Activated CD4-positive, alpha-beta memory T cell treated with anti-CD3 and anti-CD28 coated beads, Interleukin-2, amount 10 ng/mL, durations not matched to agents 7 days and 5 days (primary cell): ENCODE measurements at regions not wholly inside any gene's neighbourhood (a gene's known extent, or its start where the extent isn't known, plus 50 kb on each side); places are given as distances from the start of the nearest gene placed in this dataset.
"Not testable (repeated sequence)": the region's sequence is repeated elsewhere in the genome, so short reads cannot be mapped to it uniquely, and the experiment has no call there.

Source experiments
- CTCF ChIA-PET: fragments of 350-600 bp; sonication (Branson Sonifier 250); formaldehyde crosslinking; loops from one replicate; lab custom pipeline; 2021; ENCODE audit warnings: antibody characterized with exemption, inconsistent platforms; lab: Charles Lee
- POLR2A ChIA-PET: fragments of 350-600 bp; sonication (Branson Sonifier 250); formaldehyde crosslinking; loops from one replicate; lab custom pipeline; 2021; ENCODE audit warnings: antibody characterized with exemption; lab: Charles Lee
- DNase-seq: peaks from one replicate; pipeline ENCODE4 v3.0.0-alpha.2; 2020
- H3K27ac Mint-ChIP-seq: one replicate; pipeline ENCODE4 v1.8.0; 2021; ENCODE audit warnings: mild to moderate bottlenecking, mixed read lengths
- H3K27me3 Mint-ChIP-seq: one replicate; pipeline ENCODE4 v1.8.0; 2021; ENCODE audit warnings: mixed read lengths
- H3K36me3 Mint-ChIP-seq: one replicate; pipeline ENCODE4 v1.8.0; 2021; ENCODE audit warnings: low read depth, mixed read lengths
- H3K4me1 Mint-ChIP-seq: one replicate; pipeline ENCODE4 v1.8.0; 2021; ENCODE audit warnings: mixed read lengths
- H3K4me3 Mint-ChIP-seq: one replicate; pipeline ENCODE4 v1.8.0; 2021; ENCODE audit warnings: mild to moderate bottlenecking, mixed read lengths
- H3K9me3 Mint-ChIP-seq: one replicate; pipeline ENCODE4 v1.8.0; 2021; ENCODE audit warnings: mixed read lengths

DNA sequence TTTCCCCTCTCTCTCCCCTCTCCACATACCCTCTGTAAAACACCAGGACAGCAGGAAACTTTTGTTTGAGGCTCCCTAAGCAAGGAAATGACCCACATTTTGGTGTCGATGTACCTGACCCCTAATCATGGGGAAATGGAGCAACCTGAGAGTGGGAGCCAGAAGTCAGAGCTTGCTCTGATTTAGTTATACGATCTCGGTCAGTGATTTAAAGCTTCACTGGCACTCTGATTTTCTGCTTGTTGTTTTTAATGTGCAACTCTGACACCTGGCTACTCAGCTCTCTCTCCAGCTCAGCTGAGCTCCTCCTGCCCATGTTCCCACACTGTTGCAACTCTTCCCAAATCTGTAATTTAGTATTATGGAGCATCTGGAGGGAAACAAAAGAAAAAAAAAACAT, 408.6 kb downstream of the ADAM29 start:
- ChIA-PET CTCF (no interaction called here), POLR2A (no interaction called here)
- Mint-ChIP-seq H3K36me3 (no peaks in the 10 kb centered on the region), H3K4me1 (no peaks in the 10 kb centered on the region), H3K27me3 (no peaks in the 10 kb centered on the region), H3K9me3 (peaks cover 3% of the 10 kb centered on the region), H3K4me3 (no peak overlapping the region), H3K27ac (no peak overlapping the region)
- DNase-seq: no peak

DNA sequence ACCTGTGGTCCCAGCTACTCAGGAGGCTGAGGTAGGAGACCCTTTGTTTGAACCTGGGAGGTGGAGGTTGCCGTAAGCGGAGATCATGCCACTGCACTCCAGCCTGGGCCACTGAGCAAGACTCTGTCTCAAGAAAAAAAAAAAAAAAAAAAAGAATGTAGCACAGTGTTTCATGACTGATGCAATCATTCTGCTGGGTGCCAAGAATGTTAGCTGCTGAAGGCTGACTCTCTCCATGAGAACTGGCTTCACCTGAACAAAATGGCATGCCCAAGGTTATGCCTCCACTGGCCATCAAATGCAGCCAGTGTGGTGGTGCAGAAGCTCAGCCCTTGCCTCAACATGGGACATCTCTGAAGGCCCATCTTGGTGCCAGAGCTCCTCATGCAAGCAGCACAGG, 412.1 kb downstream of the ADAM29 start:
- ChIA-PET CTCF (no interaction called here), POLR2A (no interaction called here)
- no peaks in the 10 kb centered on the region for H3K36me3 Mint-ChIP-seq
- H3K9me3 Mint-ChIP-seq: no peaks in the 10 kb centered on the region
- no peak for DNase-seq
- no peak overlapping the region for H3K27ac Mint-ChIP-seq
- no peaks in the 10 kb centered on the region for H3K4me1 Mint-ChIP-seq
- H3K27me3 Mint-ChIP-seq: no peaks in the 10 kb centered on the region
- no peak overlapping the region for H3K4me3 Mint-ChIP-seq

DNA sequence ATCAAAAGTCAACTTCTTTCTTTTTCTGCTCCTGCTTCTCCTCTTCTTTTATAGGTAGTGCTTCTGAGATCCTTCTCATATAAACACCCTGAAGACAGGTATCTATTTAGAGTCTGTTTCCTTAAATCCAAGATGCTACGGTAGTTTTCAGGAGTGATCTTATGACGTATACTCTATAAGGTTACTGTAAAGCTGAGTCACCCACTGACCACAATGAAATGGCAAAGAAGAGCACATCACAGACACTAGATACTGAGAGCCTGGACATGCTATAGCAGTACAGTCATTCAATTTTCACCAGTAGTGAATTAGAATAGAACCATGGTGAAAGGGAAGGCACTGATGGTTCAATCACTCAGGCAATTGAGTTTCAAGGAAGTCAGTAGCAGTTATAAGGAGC, 412.5 kb downstream of the ADAM29 start:
- no peaks in the 10 kb centered on the region for H3K9me3 Mint-ChIP-seq
- no peaks in the 10 kb centered on the region for H3K4me1 Mint-ChIP-seq
- no peak overlapping the region for H3K27ac Mint-ChIP-seq
- no peaks in the 10 kb centered on the region for H3K36me3 Mint-ChIP-seq
- H3K27me3 Mint-ChIP-seq: no peaks in the 10 kb centered on the region
- CTCF ChIA-PET: no interaction called here
- POLR2A ChIA-PET: no interaction called here
- DNase-seq: no peak
- H3K4me3 Mint-ChIP-seq: no peak overlapping the region

DNA sequence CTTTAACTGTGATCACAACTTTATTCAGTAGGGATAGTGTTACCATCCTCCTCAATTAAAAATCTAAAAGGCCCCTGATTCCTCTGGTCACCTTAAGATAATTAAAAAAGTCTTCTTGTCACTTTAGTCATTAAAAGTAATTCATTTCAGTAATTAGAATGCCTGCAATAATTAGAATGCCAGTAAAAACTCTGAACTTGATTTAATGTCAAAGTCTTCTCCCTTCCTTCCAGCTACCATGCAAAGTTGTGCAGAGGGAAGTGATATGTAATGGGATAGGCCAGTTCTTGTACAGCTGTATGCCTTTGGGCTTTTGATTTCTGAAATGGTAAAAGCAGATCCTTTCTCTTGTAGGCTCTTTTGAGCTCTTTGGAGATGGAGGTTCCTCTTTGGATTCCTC, 417.2 kb downstream of the ADAM29 start:
- DNase-seq: no peak
- H3K27me3 Mint-ChIP-seq: no peaks in the 10 kb centered on the region
- H3K36me3 Mint-ChIP-seq: no peaks in the 10 kb centered on the region
- no peak overlapping the region for H3K27ac Mint-ChIP-seq
- H3K4me1 Mint-ChIP-seq: no peaks in the 10 kb centered on the region
- CTCF ChIA-PET: no interaction called here
- POLR2A ChIA-PET: no interaction called here
- no peaks in the 10 kb centered on the region for H3K9me3 Mint-ChIP-seq
- no peak overlapping the region for H3K4me3 Mint-ChIP-seq

DNA sequence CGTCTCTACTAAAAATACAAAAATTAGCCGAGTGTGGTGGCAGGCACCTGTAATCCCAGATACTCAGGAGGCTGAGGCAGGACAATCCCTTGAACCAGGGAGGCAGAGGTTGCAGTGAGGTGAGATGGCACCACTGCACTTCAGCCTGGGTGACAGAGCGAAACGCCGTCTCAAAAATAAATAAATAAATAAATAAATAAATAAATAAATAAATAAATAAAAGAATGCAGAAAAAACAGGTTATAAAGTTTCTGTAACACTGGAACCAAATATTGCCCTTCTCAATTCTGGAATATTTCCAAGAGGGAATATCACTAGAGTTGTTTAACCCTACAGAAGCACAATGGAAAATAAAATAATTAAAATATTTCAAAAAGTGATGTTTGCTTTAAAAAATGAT, 418.4 kb downstream of the ADAM29 start:
- H3K4me1 Mint-ChIP-seq, DNase-seq, H3K27ac Mint-ChIP-seq, H3K27me3 Mint-ChIP-seq, POLR2A ChIA-PET, H3K4me3 Mint-ChIP-seq, H3K9me3 Mint-ChIP-seq, CTCF ChIA-PET, H3K36me3 Mint-ChIP-seq: not testable (repeated sequence)

DNA sequence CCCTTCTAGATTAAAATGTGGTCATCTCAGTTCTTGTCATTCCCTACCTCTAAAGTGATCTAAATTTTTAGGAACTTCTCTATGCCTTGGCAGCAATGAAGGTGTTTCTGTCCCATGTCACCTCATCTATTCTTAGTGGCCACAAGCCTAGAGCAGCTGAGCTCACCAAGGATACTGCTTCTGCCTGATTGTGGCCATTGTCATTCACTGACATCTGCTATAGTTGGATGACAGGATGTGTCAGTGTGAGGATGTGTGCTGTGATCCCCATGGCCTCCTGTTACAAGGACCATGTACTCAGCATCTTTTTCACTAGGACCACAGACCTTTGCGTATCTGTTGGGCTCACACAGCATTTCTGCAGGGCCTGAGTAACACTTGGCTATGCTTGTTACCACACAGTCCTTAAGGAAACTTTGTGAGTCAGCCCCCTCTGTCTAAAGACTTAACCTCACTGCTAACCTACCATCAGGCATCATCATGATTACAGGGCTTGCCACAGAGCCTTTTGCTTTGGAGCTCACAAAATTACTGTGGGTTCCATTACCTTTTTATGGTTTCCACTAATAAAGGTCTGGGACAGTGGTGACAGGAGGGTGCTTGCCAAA, 421.0 kb downstream of the ADAM29 start:
- H3K36me3 Mint-ChIP-seq: no peaks in the 10 kb centered on the region
- POLR2A ChIA-PET: no interaction called here
- CTCF ChIA-PET: no interaction called here
- no peaks in the 10 kb centered on the region for H3K27me3 Mint-ChIP-seq
- H3K27ac Mint-ChIP-seq: no peak overlapping the region
- no peak for DNase-seq
- H3K4me3 Mint-ChIP-seq: no peak overlapping the region
- H3K4me1 Mint-ChIP-seq: no peaks in the 10 kb centered on the region
- H3K9me3 Mint-ChIP-seq: peaks cover 4% of the 10 kb centered on the region

DNA sequence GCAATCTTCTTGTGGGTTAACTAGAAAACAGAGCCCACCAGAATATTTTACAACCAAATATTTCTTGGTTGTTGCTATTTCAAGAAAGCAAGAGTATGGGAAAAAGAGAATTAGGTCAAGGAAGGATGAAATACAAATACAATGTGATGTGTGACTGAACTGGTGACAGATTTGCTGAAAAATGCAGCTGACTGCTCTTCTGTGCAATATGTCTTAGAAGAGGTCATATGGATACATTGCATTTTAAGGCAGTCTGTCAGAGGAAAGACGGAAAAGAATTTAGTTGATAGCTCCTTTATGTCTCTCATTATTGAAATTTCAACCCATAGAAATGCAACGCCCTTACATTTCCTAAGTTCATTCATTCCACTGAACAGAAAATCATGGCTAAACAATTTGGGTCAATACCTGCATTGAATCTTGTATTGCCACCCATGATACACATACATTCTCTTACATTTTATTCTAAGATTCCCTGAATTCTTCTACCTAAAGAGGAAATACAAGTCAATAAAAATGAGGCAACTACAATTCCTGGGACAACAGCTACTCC, 423.1 kb downstream of the ADAM29 start:
- no peak overlapping the region for H3K4me3 Mint-ChIP-seq
- no peak for DNase-seq
- ChIA-PET POLR2A (no interaction called here), CTCF (no interaction called here)
- H3K27ac Mint-ChIP-seq: no peak overlapping the region
- H3K27me3 Mint-ChIP-seq: no peaks in the 10 kb centered on the region
- peaks cover 6% of the 10 kb centered on the region for H3K9me3 Mint-ChIP-seq
- H3K36me3 Mint-ChIP-seq: no peaks in the 10 kb centered on the region
- H3K4me1 Mint-ChIP-seq: no peaks in the 10 kb centered on the region

DNA sequence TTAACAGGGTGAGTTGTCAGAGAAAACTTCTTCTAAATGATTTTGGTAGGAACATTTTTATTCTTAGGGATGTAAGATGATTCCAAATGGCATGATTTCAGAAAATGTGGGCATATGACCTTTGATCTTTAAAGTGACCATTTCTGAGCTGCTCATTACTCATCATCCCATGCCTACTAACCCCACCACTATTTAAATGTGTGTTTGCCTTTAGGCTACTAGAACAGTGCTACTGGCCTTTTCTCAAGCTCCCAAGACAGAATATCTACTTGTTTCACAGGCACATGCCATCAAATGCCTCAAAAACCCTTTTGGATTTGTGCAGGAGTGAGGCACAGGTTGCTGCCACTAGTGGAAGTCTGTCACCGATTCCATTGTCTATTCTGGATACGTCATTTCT, 428.2 kb downstream of the ADAM29 start:
- no peak overlapping the region for H3K4me3 Mint-ChIP-seq
- DNase-seq: no peak
- H3K4me1 Mint-ChIP-seq: no peaks in the 10 kb centered on the region
- peaks cover 9% of the 10 kb centered on the region for H3K9me3 Mint-ChIP-seq
- POLR2A ChIA-PET: no interaction called here
- H3K27me3 Mint-ChIP-seq: no peaks in the 10 kb centered on the region
- no peak overlapping the region for H3K27ac Mint-ChIP-seq
- CTCF ChIA-PET: no interaction called here
- H3K36me3 Mint-ChIP-seq: no peaks in the 10 kb centered on the region

DNA sequence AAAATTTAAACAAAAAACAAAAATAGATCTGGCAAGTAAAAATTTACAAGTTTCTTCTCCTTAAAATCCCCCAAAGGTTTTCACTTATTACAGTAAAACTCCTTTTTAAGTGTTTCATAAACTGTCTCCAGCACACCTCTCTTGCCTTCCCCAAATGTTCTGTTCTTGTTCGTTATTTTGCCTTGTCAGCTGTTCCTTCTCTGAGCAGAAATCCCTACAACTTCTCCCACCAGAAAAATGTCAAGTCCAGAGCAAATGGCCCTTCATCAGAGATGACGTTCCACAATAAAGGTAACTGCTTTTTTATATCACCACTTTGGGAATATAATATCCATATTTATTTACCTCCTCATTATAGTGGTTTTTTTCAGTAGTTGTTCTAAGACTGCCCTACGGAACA, 432.1 kb downstream of the ADAM29 start:
- no peak overlapping the region for H3K4me3 Mint-ChIP-seq
- DNase-seq: no peak
- H3K27ac Mint-ChIP-seq: no peak overlapping the region
- CTCF ChIA-PET: no interaction called here
- no peaks in the 10 kb centered on the region for H3K27me3 Mint-ChIP-seq
- POLR2A ChIA-PET: no interaction called here
- H3K4me1 Mint-ChIP-seq: no peaks in the 10 kb centered on the region
- peaks cover 3% of the 10 kb centered on the region for H3K9me3 Mint-ChIP-seq
- no peaks in the 10 kb centered on the region for H3K36me3 Mint-ChIP-seq

DNA sequence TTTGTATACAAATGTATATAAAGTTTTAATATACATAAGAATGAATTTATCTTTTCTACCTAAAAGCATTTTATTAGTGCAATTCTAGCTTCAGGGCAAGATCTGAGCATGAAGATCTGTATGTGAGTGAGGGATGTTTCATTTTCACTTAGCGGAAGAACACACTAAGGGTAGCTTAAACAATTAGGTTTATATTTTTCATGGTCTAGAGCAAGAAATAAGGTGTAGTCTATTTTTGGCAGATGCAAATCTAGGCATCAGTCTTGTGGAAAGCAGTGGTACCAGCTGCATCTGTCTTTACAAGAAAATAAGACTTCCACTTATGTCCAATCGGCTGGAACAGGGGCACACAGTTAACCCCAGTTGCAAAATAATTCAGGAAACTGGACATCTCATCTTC, 433.3 kb downstream of the ADAM29 start:
- no peak for DNase-seq
- POLR2A ChIA-PET: no interaction called here
- Mint-ChIP-seq H3K4me1 (no peaks in the 10 kb centered on the region), H3K27ac (no peak overlapping the region), H3K27me3 (no peaks in the 10 kb centered on the region), H3K4me3 (no peak overlapping the region), H3K36me3 (no peaks in the 10 kb centered on the region), H3K9me3 (peaks cover 3% of the 10 kb centered on the region)
- CTCF ChIA-PET: no interaction called here

DNA sequence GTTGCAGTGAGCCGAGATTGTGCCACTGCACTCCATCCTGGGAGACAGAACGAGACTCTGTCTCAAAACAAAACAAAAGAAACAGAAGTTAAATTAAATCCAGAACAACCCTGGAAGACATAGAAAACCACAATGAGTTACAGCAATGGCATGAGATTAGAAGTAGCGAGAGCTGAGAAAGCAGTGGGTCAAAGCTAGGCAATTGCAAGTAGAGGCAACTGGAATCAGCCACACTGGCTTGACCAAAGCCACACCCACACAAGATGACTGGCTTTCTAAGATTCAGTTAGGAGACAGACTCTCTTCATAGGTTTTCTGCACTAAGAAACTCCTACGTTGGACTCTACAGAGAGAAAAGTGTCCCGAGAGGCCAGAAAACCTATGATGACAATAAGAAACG, 443.0 kb downstream of the GPM6A start:
- CTCF ChIA-PET: no interaction called here
- Mint-ChIP-seq H3K4me3 (no peak overlapping the region), H3K4me1 (no peaks in the 10 kb centered on the region), H3K27ac (no peak overlapping the region), H3K27me3 (no peaks in the 10 kb centered on the region), H3K9me3 (no peaks in the 10 kb centered on the region), H3K36me3 (no peaks in the 10 kb centered on the region)
- DNase-seq: no peak
- POLR2A ChIA-PET: no interaction called here

DNA sequence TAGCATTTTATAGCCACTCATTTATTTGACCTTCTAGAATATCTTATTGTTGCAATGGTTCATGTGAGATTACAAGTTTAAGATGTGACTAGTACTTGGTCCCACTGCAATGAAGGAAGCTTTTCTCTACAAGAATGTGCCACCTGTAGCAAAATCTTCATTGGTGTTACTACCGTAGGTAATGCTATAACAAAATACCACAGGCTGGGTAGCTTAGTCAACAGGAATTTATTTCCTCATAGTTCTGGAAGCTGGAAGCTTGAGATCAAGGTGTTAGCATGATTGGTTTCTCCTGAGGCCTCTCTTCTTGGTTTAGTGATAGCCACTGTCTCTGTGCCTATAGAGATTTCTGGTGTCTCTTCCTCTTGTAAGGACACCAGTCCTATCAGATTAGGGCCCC, 441.0 kb downstream of the GPM6A start:
- no peaks in the 10 kb centered on the region for H3K9me3 Mint-ChIP-seq
- no peaks in the 10 kb centered on the region for H3K27me3 Mint-ChIP-seq
- no peaks in the 10 kb centered on the region for H3K36me3 Mint-ChIP-seq
- no peak for DNase-seq
- POLR2A ChIA-PET: no interaction called here
- no peak overlapping the region for H3K4me3 Mint-ChIP-seq
- H3K4me1 Mint-ChIP-seq: no peaks in the 10 kb centered on the region
- CTCF ChIA-PET: no interaction called here
- H3K27ac Mint-ChIP-seq: no peak overlapping the region

DNA sequence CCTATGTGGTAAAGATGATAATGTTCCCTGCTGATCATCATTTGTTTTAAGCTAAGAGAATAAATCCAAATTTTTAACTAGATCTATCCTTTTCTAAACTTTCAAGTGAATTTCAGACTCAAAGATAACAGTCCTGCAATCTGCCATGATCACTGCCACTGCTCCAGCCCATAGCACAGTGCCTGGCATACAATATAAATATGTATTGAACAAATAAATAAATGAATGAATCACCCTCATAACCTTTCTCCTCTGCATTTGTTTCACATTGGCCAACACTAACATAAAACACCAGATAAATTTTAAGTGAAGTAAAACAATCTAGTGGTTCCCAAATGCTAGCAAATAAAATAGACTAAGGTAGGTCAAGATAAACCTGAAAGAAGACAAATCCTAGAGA, 439.0 kb downstream of the GPM6A start:
- Mint-ChIP-seq H3K9me3 (no peaks in the 10 kb centered on the region), H3K27ac (no peak overlapping the region), H3K4me3 (no peak overlapping the region), H3K4me1 (no peaks in the 10 kb centered on the region), H3K36me3 (no peaks in the 10 kb centered on the region), H3K27me3 (no peaks in the 10 kb centered on the region)
- no peak for DNase-seq
- ChIA-PET CTCF (no interaction called here), POLR2A (no interaction called here)

DNA sequence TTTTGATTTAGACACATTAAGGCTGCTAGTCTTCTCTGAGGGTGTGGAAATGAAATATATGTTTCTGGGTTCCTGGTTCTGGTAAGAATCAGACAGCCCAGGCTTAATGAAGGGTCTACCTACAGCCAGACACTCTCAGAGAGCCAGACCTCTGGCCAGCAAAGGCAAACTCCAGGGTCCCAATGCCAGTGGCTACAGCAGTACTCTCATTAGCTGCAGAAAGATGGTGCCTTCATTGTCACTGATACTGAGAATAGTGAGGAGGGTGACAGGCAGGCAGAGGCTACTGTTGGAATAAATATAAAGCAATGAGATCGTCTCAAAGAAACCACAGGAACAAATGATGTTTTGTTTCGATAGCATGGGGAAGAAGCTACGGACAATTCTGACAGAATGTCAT, 437.6 kb downstream of the GPM6A start:
- no peak for DNase-seq
- no peaks in the 10 kb centered on the region for H3K27me3 Mint-ChIP-seq
- no peak overlapping the region for H3K27ac Mint-ChIP-seq
- CTCF ChIA-PET: no interaction called here
- H3K36me3 Mint-ChIP-seq: no peaks in the 10 kb centered on the region
- POLR2A ChIA-PET: no interaction called here
- no peaks in the 10 kb centered on the region for H3K4me1 Mint-ChIP-seq
- no peak overlapping the region for H3K4me3 Mint-ChIP-seq
- H3K9me3 Mint-ChIP-seq: no peaks in the 10 kb centered on the region
